C4-2B (cell line): ENCODE measurements at regions not wholly inside any gene's neighbourhood (a gene's known extent, or its start where the extent isn't known, plus 50 kb on each side); places are given as distances from the start of the nearest gene placed in this dataset.

Experiments
- CTCF ChIP-seq: fragments of 450-650 bp; conservative IDR thresholded peaks from 2 replicates; pipeline ENCODE4 v1.5.1; 2017; ENCODE audit warnings: mild to moderate bottlenecking
- ZFX ChIP-seq: fragments of 450-650 bp; IDR thresholded peaks from 2 replicates; pipeline ENCODE4 v1.6.1; 2017

- TF ChIP-seq CTCF (no peak), ZFX (no peak)
These were observed 318.0 kb downstream of the BRINP2 start for GRCh38 chr1:177488722-177489121.
